EH (cell line): ENCODE measurements at regions not wholly inside any gene's neighbourhood (a gene's known extent, or its start where the extent isn't known, plus 50 kb on each side); places are given as distances from the start of the nearest gene placed in this dataset.

ENCODE experiments used
- DNase-seq: peaks from one replicate; pipeline ENCODE4 v3.0.0-alpha.2; 2015; ENCODE audit warnings: low read depth

- no peak for DNase-seq
These were observed 57.2 kb upstream of the GPR6 start for GRCh38 chr6:109920911-109921310.

DNA sequence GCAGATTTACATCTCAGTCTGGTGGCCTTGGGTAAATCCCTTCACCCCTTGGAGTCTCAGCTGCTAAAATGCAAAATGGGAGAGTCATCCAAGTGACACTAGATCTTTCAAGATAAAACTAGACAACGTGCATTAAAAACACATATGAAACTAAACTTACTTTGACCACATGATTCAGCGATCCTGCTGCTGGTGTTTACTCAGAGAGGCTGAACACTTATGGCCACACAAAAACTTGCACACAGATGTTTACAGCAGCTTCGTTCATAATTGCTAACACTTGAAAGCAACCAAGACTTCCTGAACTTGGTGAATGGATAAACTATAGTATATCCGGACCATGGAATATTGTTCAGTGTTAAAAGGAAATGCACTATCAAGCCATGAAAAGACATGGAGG is 55.3 kb upstream of the GPR6 start:
- no peak for DNase-seq

DNA sequence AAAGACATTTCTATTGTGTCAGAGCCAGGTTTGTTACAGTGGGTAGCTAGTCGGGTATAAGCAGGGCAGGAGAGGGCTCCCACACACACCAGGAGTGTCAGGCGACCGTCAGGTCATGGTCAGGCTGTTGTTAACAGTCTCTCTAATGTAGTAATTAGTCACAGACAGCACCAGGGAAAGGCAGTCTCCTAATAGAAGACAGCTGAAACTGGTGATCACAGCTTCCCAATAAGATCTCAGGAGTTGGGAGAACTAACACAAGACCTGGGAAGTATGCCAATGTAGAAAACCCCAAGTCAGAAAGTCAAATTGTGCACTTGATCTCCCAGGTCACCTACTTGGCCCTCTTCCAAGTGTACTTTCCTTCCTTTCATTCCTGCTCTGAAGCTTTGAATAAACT is 53.0 kb upstream of the GPR6 start:
- DNase-seq = peak; percentile 3

GRCh38 chr6:109927052-109927451 is 51.1 kb upstream of the GPR6 start:
- DNase-seq = no peak
